ENCODE measurements at regions not wholly inside any gene's neighbourhood (a gene's known extent, or its start where the extent isn't known, plus 50 kb on each side); places are given as distances from the start of the nearest gene placed in this dataset.

DNA sequence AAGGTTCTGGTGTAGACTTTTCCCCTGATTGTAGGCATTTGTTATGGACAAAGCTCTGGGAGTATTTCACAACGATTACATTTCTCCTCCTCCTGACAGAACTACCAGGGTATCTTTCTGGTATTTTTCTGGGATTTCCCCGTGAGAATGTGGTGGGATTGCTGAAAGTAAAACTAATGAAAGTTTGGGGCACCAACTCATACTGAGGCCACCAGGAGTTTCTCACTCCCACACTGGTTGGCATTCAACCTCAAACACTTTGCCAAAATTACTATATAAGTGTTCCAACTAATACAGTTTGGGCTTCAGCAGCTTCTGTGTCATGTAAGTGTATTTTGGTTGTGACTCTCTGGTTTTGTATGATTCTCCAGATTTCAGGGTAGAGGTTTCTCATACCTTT, 855.1 kb downstream of the GLUD2 start:
- H3K27me3 Mint-ChIP-seq = no peaks in the 10 kb centered on the region
- H3K36me3 Mint-ChIP-seq (ENCODE audit: low read depth) = no peaks in the 10 kb centered on the region
- no peaks in the 10 kb centered on the region for H3K4me1 Mint-ChIP-seq
- no peaks in the 10 kb centered on the region for H3K9me3 Mint-ChIP-seq
- ATAC-seq (no peak), DNase-seq (no peak)
- no peak overlapping the region for H3K4me3 Mint-ChIP-seq
- H3K27ac Mint-ChIP-seq = no peak overlapping the region

DNA sequence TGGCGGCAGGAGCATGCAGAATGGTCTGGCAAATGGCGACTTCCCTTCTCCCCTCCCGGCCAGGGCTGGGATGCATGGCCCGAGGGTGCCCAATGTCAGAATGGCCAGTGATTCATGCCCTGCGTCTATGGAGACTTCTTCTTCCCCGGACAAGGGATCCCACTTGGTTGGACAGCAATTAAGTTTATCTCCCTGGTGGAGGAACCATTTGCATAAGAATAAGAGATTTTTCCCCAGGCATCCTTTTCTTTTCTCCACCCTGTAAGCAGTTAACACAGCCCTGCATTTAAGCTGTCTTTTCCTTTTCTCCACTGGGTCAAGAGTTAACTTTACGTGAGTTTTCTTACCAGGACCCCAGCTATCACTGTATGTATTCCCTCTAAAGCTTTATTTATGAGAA, 856.6 kb downstream of the GLUD2 start:
- no peak for ATAC-seq

GRCh38 chrX:121921258-121921657, 873.8 kb downstream of the GLUD2 start:
- H3K36me3 Mint-ChIP-seq (ENCODE audit: low read depth) = no peaks in the 10 kb centered on the region

More for the DNA sequence above, 856.6 kb downstream of the GLUD2 start:
- Mint-ChIP-seq H3K9me3 (no peaks in the 10 kb centered on the region), H3K4me3 (no peak overlapping the region), H3K36me3 (ENCODE audit: low read depth) (no peaks in the 10 kb centered on the region), H3K4me1 (no peaks in the 10 kb centered on the region), H3K27me3 (no peaks in the 10 kb centered on the region), H3K27ac (no peak overlapping the region)
- DNase-seq = no peak

DNA sequence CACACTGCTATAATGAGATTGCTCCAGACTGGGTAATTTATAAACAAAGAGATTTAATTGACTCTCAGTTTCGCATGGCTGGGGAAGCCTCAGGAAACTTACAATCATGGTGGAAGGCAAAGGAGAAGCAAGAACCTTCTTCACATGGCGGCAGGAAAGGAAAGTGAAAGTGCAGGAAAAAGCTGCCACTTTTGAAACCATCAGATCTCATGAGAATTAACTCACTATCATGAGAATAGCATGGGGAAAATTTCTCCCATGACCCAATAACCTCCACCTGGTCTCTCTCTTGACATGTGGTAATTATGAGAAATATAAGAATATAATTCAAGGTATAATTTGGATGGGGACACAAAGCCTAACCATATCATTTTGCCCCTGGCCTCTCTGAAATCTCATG, 884.2 kb downstream of the GLUD2 start:
- no peaks in the 10 kb centered on the region for H3K4me1 Mint-ChIP-seq
- peaks cover 8% of the 10 kb centered on the region for H3K9me3 Mint-ChIP-seq
- no peaks in the 10 kb centered on the region for H3K27me3 Mint-ChIP-seq
- no peak overlapping the region for H3K4me3 Mint-ChIP-seq
- H3K27ac Mint-ChIP-seq = no peak overlapping the region
- ATAC-seq = no peak
- no peak for DNase-seq
- no peaks in the 10 kb centered on the region for H3K36me3 Mint-ChIP-seq (ENCODE audit: low read depth)

More at GRCh38 chrX:121921258-121921657, 873.8 kb downstream of the GLUD2 start:
- no peak for ATAC-seq
- Mint-ChIP-seq H3K4me1 (no peaks in the 10 kb centered on the region), H3K27me3 (no peaks in the 10 kb centered on the region), H3K27ac (no peak overlapping the region), H3K4me3 (no peak overlapping the region), H3K9me3 (peaks cover 5% of the 10 kb centered on the region)
- DNase-seq = no peak

GRCh38 chrX:121932688-121933087, 885.3 kb downstream of the GLUD2 start:
- peaks cover 6% of the 10 kb centered on the region for H3K9me3 Mint-ChIP-seq
- H3K27me3 Mint-ChIP-seq = no peaks in the 10 kb centered on the region
- no peaks in the 10 kb centered on the region for H3K4me1 Mint-ChIP-seq
- no peak overlapping the region for H3K27ac Mint-ChIP-seq
- no peak for DNase-seq
- no peak overlapping the region for H3K4me3 Mint-ChIP-seq
- ATAC-seq = no peak
- H3K36me3 Mint-ChIP-seq (ENCODE audit: low read depth) = no peaks in the 10 kb centered on the region

DNA sequence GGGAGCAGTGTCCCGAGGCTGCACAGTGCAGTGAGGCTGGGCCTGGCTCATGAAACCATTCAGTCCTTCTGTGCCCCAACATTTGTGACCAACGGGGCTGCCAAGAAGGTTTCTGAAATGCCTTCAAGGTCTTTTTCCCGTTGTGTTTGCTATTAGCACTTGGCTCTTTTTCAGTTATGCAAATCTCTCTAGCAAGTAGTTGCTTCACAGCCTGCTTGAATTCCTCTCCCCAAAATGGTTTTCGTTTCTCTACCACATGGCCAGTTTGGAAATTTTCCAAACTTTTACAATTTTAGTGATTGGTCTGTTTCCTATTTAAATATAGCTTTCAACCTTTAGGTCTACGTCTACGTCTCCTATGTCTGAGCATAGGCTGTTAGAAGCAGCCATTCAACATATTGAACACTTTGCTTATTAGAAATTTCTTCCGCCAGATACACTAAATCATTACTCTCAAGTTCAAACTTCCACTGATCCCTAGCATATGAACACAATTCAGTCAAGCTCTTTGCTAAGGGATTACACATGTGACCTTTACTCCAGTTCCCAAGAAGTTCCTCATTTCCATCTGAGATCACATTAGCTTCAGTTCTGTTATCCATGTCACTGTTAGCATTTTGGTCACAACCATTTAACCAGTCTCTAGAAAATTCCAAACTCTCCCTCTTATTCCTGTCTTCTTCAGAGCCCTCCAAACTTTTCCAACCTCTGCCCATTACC, 901.8 kb downstream of the GLUD2 start:
- peaks cover 13% of the 10 kb centered on the region for H3K9me3 Mint-ChIP-seq
- no peaks in the 10 kb centered on the region for H3K27me3 Mint-ChIP-seq
- H3K27ac Mint-ChIP-seq = no peak overlapping the region
- ATAC-seq (no peak), DNase-seq (no peak)
- no peaks in the 10 kb centered on the region for H3K4me1 Mint-ChIP-seq
- H3K36me3 Mint-ChIP-seq (ENCODE audit: low read depth) = no peaks in the 10 kb centered on the region
- H3K4me3 Mint-ChIP-seq = no peak overlapping the region

DNA sequence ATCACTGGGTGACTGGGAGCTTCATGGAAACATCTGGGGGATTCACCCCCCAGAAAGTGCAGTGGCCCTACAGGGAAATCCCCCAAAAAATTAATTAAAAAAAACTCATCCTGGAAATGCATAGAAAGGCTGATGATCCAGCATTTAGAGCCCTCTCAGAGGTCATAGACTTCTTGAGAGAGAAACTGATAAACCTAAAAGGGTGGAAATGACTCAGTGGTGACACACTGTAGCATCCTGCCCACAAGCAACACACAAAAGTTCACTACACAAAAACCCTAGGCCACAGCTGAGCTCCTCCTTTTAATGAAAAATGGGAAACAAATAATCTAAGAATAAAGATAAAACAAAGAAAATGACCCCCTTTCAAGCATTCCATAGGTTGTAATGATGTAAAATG, 911.5 kb downstream of the GLUD2 start:
- ATAC-seq (peak; percentile 61), DNase-seq (no peak)
- no peaks in the 10 kb centered on the region for H3K36me3 Mint-ChIP-seq (ENCODE audit: low read depth)
- no peaks in the 10 kb centered on the region for H3K27me3 Mint-ChIP-seq
- peaks cover 3% of the 10 kb centered on the region for H3K9me3 Mint-ChIP-seq
- H3K4me3 Mint-ChIP-seq = no peak overlapping the region
- H3K4me1 Mint-ChIP-seq = peaks cover 3% of the 10 kb centered on the region
- no peak overlapping the region for H3K27ac Mint-ChIP-seq

GRCh38 chrX:121975671-121976070, 928.3 kb downstream of the GLUD2 start:
- H3K4me1 Mint-ChIP-seq = no peaks in the 10 kb centered on the region
- no peak overlapping the region for H3K27ac Mint-ChIP-seq
- H3K27me3 Mint-ChIP-seq = no peaks in the 10 kb centered on the region
- no peaks in the 10 kb centered on the region for H3K9me3 Mint-ChIP-seq
- ATAC-seq (no peak), DNase-seq (no peak)
- H3K4me3 Mint-ChIP-seq = no peak overlapping the region
- no peaks in the 10 kb centered on the region for H3K36me3 Mint-ChIP-seq (ENCODE audit: low read depth)

DNA sequence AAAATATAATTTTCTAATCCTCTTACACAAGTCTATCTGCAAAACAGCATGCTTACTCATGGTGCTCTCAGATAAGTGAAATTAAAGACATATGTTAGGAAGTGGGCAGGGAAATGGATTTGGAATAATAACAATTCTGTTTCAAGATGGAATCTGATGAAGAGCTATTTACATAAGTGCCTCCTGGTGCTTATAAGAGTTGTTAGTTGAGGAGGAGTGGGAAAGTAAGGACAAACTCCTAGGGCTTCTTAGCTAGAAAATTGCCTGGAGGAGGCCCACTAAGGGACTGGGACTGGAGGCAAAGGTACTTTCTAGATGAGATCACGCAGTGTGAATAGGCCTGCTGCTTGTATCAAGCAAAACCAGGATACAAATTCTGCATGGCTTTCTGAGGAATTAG, 939.8 kb downstream of the GLUD2 start:
- Mint-ChIP-seq H3K9me3 (no peaks in the 10 kb centered on the region), H3K4me3 (no peak overlapping the region), H3K27me3 (no peaks in the 10 kb centered on the region), H3K36me3 (ENCODE audit: low read depth) (no peaks in the 10 kb centered on the region), H3K4me1 (no peaks in the 10 kb centered on the region), H3K27ac (no peak overlapping the region)
- ATAC-seq (no peak), DNase-seq (no peak)

- ATAC-seq = no peak
- Mint-ChIP-seq H3K4me1 (no peaks in the 10 kb centered on the region), H3K27me3 (no peaks in the 10 kb centered on the region), H3K36me3 (ENCODE audit: low read depth) (no peaks in the 10 kb centered on the region), H3K4me3 (no peak overlapping the region), H3K27ac (no peak overlapping the region), H3K9me3 (no peaks in the 10 kb centered on the region)
- no peak for DNase-seq
Measured at GRCh38 chrX:121987835-121988234, 940.4 kb downstream of the GLUD2 start.

DNA sequence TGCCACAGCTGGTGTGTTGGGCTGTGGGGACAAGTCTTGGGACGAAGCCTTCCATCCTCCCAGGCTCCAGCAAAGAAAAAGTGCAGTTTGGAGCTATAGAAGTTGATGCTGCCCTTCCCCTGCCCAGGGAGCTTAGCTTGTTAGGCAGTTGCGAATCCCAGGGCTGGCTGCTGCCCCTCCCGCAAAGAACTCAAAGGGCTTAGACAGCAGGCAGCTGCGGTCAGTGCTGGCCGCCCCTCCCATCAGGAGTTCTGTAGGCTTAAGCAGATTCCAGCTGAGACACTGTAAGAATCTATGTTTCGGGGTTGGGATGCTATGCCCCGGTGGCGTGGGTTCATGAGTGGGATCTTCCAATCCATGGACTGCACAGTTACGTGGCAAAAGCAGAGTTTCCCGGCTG, 956.7 kb downstream of the GLUD2 start:
- Mint-ChIP-seq H3K9me3 (no peaks in the 10 kb centered on the region), H3K27ac (no peak overlapping the region)
- no peak for DNase-seq

DNA sequence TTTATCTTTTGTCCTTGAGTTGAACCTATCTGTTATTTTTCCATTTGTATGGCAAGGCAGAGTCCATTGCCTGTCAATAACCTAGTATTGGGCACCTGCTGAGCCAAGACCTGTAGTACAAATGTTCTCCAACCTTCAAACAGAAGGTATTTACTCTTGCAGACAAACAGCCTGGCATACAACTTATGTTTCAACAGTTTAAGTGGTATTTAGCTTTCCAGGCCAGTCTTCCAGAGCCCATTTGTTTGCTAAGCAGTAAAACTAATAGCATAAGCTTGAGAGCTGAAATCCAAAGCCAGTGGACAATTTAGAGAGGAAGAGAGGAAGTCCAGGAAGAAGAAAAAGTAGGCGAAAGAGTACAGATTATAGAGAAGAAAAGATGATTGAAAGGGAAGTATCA, 979.3 kb downstream of the GLUD2 start:
- H3K4me1 Mint-ChIP-seq = no peaks in the 10 kb centered on the region
- H3K9me3 Mint-ChIP-seq = no peaks in the 10 kb centered on the region
- H3K27me3 Mint-ChIP-seq = no peaks in the 10 kb centered on the region

More for the DNA sequence above, 956.7 kb downstream of the GLUD2 start:
- no peak overlapping the region for H3K4me3 Mint-ChIP-seq
- no peaks in the 10 kb centered on the region for H3K36me3 Mint-ChIP-seq (ENCODE audit: low read depth)
- no peaks in the 10 kb centered on the region for H3K27me3 Mint-ChIP-seq
- ATAC-seq = no peak
- no peaks in the 10 kb centered on the region for H3K4me1 Mint-ChIP-seq

GRCh38 chrX:122046226-122046625, 998.8 kb downstream of the GLUD2 start:
- H3K27ac Mint-ChIP-seq = no peak overlapping the region
- H3K9me3 Mint-ChIP-seq = peaks cover 1% of the 10 kb centered on the region
- DNase-seq = no peak
- no peaks in the 10 kb centered on the region for H3K4me1 Mint-ChIP-seq
- no peak for ATAC-seq
- H3K4me3 Mint-ChIP-seq = no peak overlapping the region
- H3K36me3 Mint-ChIP-seq (ENCODE audit: low read depth) = no peaks in the 10 kb centered on the region
- H3K27me3 Mint-ChIP-seq = no peaks in the 10 kb centered on the region

More for the DNA sequence above, 979.3 kb downstream of the GLUD2 start:
- no peaks in the 10 kb centered on the region for H3K36me3 Mint-ChIP-seq (ENCODE audit: low read depth)
- H3K27ac Mint-ChIP-seq = no peak overlapping the region
- DNase-seq (no peak), ATAC-seq (no peak)
- no peak overlapping the region for H3K4me3 Mint-ChIP-seq

GRCh38 chrX:122046815-122047214, 999.4 kb downstream of the GLUD2 start:
- Mint-ChIP-seq H3K4me3 (no peak overlapping the region), H3K36me3 (ENCODE audit: low read depth) (no peaks in the 10 kb centered on the region), H3K9me3 (no peaks in the 10 kb centered on the region), H3K27me3 (no peaks in the 10 kb centered on the region), H3K4me1 (no peaks in the 10 kb centered on the region), H3K27ac (no peak overlapping the region)
- ATAC-seq (no peak), DNase-seq (no peak)

DNA sequence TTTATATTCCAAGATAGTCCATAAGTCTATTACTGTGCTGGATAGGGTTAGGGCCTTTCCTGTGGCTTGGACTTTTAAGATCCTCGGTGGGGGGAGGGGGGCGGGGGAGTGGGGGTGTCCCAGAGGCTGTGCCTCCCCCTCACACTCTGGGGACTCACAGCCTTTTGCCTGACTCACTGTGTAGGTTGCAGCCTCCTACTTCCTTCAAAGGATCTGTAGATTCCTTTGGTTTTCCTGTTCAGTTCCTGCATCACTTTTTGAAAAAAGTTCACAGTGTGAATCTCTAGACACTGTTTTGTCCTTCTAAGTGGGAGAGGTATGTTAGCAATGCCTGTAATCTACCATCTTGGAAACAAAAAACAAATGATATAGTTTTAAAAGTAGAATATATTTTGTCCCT, 999.9 kb downstream of the GLUD2 start:
- Mint-ChIP-seq H3K9me3 (no peaks in the 10 kb centered on the region), H3K4me3 (no peak overlapping the region), H3K36me3 (ENCODE audit: low read depth) (no peaks in the 10 kb centered on the region), H3K27me3 (no peaks in the 10 kb centered on the region), H3K27ac (no peak overlapping the region), H3K4me1 (no peaks in the 10 kb centered on the region)
- DNase-seq (no peak), ATAC-seq (no peak)

DNA sequence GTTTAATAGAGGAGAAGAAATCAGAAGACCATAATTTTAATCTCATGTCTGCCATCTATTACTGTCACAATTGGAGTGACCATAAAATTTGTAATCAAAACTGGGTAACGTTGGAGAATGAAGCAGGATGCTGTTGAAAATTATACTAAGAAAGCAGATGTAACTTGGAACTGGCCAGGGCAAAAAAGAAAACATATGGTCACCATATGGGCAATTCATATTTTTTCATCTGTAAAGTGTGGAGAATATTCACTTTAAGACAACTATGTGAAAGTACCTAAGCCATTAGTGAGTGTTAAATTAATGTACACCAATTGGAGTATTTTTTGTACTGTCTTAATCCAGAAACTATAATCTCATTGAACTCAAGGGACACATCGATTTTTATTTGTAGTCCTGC, 1008.0 kb downstream of the GLUD2 start:
- Mint-ChIP-seq H3K9me3 (no peaks in the 10 kb centered on the region), H3K36me3 (ENCODE audit: low read depth) (no peaks in the 10 kb centered on the region), H3K4me3 (no peak overlapping the region), H3K4me1 (no peaks in the 10 kb centered on the region), H3K27me3 (no peaks in the 10 kb centered on the region), H3K27ac (no peak overlapping the region)
- no peak for DNase-seq
- ATAC-seq = no peak

Measured in activated naive CD8-positive, alpha-beta T cell treated with anti-CD3 and anti-CD28 coated beads, Interleukin-2, amount 50 U/mL, for 24 hours (primary cell).